ENCODE measurements at regions not wholly inside any gene's neighbourhood (a gene's known extent, or its start where the extent isn't known, plus 50 kb on each side); places are given as distances from the start of the nearest gene placed in this dataset.

- no peak overlapping the region for H3K27ac ChIP-seq (ENCODE audit: low read length)
- H3K4me3 ChIP-seq (ENCODE audit: low read depth in 2 of 2, low read length in 2 of 2) = no peak overlapping the region
- H3K27me3 ChIP-seq (ENCODE audit: control insufficient read depth, insufficient read depth, low read length) = no peaks in the 10 kb centered on the region
- no TSS peak for BruUV-seq (replicated peaks)
- no peak for ATAC-seq
- no peaks in the 10 kb centered on the region for H3K36me3 ChIP-seq (ENCODE audit: control insufficient read depth, insufficient read depth, low read length)
- no peak for DNase-seq (ENCODE audit: low read depth, low spot score)
- no peak for TF ChIP-seq REST (IDR thresholded peaks at IDR 0.05; ENCODE audit: insufficient read depth in 1 of 2, low read depth in 2 of 2, low read length in 1 of 2)
- TF ChIP-seq, protein P1, sequence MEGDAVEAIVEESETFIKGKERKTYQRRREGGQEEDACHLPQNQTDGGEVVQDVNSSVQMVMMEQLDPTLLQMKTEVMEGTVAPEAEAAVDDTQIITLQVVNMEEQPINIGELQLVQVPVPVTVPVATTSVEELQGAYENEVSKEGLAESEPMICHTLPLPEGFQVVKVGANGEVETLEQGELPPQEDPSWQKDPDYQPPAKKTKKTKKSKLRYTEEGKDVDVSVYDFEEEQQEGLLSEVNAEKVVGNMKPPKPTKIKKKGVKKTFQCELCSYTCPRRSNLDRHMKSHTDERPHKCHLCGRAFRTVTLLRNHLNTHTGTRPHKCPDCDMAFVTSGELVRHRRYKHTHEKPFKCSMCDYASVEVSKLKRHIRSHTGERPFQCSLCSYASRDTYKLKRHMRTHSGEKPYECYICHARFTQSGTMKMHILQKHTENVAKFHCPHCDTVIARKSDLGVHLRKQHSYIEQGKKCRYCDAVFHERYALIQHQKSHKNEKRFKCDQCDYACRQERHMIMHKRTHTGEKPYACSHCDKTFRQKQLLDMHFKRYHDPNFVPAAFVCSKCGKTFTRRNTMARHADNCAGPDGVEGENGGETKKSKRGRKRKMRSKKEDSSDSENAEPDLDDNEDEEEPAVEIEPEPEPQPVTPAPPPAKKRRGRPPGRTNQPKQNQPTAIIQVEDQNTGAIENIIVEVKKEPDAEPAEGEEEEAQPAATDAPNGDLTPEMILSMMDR (IDR thresholded peaks at IDR 0.05) = no peak
- no peak for TF ChIP-seq SIN3A (IDR thresholded peaks at IDR 0.05; ENCODE audit: borderline replicate concordance, insufficient read depth, low read depth, low read length)
- no peak for TF ChIP-seq POLR2AphosphoS5 (IDR thresholded peaks at IDR 0.05; ENCODE audit: low read depth, low read length)
- TF ChIP-seq TCF7L2 (IDR thresholded peaks at IDR 0.05; ENCODE audit: low read depth, low read length) = no peak
- ChIA-PET POLR2A (interaction anchor here (0.6 kb wide), 1 partner anchor 154 kb away, joined by 4 read pairs; no protein-coding TSS in a partner anchor), CTCF (no interaction called here)
- no peaks in the 10 kb centered on the region for H3K4me1 ChIP-seq (ENCODE audit: control insufficient read depth, insufficient read depth, low read length)
- intact Hi-C loops (cut with micrococcal nuclease; ENCODE audit: unreplicated experiment) = loop anchor here (10.0 kb wide), 1 partner anchor 61 kb away; no protein-coding TSS in a partner anchor
- no peaks in the 10 kb centered on the region for H3K9me3 ChIP-seq (ENCODE audit: control insufficient read depth, insufficient read depth, low read depth, low read length)
- in situ Hi-C loops (cut with HindIII; ENCODE audit: low pct_unique_long_range_greater_than_20kb, low sequenced_read_pairs) = no loop called here
Measured at GRCh38 chr11:80655834-80656233, 1215.0 kb upstream of the TENM4 start.

GRCh38 chr11:80650966-80651365 is 1210.1 kb upstream of the TENM4 start:
- no peak for DNase-seq (ENCODE audit: low read depth, low spot score)
- TF ChIP-seq SIN3A (IDR thresholded peaks at IDR 0.05; ENCODE audit: borderline replicate concordance, insufficient read depth, low read depth, low read length) (no peak), POLR2AphosphoS5 (IDR thresholded peaks at IDR 0.05; ENCODE audit: low read depth, low read length) (no peak), TCF7L2 (IDR thresholded peaks at IDR 0.05; ENCODE audit: low read depth, low read length) (no peak), REST (IDR thresholded peaks at IDR 0.05; ENCODE audit: insufficient read depth in 1 of 2, low read depth in 2 of 2, low read length in 1 of 2) (no peak)
- TF ChIP-seq, protein P1 (IDR thresholded peaks at IDR 0.05) = no peak
- no peak overlapping the region for H3K27ac ChIP-seq (ENCODE audit: low read length)
- no peak for ATAC-seq
- H3K4me1 ChIP-seq (ENCODE audit: control insufficient read depth, insufficient read depth, low read length) = no peaks in the 10 kb centered on the region
- intact Hi-C loops (cut with micrococcal nuclease; ENCODE audit: unreplicated experiment) = loop anchor here (10.0 kb wide), 1 partner anchor 56 kb away; no protein-coding TSS in a partner anchor
- in situ Hi-C loops (cut with HindIII; ENCODE audit: low pct_unique_long_range_greater_than_20kb, low sequenced_read_pairs) = no loop called here
- no TSS peak for BruUV-seq (replicated peaks)
- no peaks in the 10 kb centered on the region for H3K9me3 ChIP-seq (ENCODE audit: control insufficient read depth, insufficient read depth, low read depth, low read length)
- no peak overlapping the region for H3K4me3 ChIP-seq (ENCODE audit: low read depth in 2 of 2, low read length in 2 of 2)
- ChIA-PET POLR2A (no interaction called here), CTCF (no interaction called here)
- no peaks in the 10 kb centered on the region for H3K27me3 ChIP-seq (ENCODE audit: control insufficient read depth, insufficient read depth, low read length)
- H3K36me3 ChIP-seq (ENCODE audit: control insufficient read depth, insufficient read depth, low read length) = no peaks in the 10 kb centered on the region

Measured in Panc1 (cell line).